Right renal cortex interstitium (tissue), 3 donors: ENCODE measurements at regions not wholly inside any gene's neighbourhood (a gene's known extent, or its start where the extent isn't known, plus 50 kb on each side); places are given as distances from the start of the nearest gene placed in this dataset.

Experiments
- DNase-seq, 3 donors: peaks; one replicate each; pipeline ENCODE4 v3.0.0-alpha.2; 2013; ENCODE audit warnings: low read depth in 3 of 3, low spot score in 2 of 3

DNA sequence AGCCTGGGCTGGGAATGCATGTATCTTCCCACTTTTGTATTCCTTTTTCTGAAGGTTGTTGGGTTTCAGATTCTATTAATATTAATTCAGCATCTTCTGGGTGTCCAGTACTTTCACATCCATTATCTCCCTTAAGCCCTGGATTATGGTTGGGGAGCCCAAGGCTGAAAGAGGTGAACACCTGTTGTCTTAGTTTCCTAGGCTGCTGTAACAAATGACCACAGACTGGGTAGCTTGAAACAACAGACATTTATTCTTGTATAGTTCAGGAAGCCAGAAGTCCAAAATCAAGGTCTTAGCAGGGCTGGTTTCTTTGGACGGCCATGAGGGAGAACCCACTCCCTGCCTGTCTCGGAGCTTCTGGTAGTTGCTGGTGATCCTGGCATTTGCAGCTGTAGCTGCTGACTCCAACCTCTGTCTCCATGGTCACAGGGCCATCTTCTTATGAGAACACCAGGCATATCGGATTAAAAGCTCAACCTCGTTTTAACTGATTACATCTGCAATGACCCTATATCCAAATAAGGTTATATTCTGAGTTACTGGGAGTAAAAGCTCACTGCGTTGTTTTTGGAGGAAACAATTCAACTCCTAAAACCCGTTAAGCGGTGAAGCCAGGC is 68.2 kb upstream of the CLMN start:
- no peak for DNase-seq

DNA sequence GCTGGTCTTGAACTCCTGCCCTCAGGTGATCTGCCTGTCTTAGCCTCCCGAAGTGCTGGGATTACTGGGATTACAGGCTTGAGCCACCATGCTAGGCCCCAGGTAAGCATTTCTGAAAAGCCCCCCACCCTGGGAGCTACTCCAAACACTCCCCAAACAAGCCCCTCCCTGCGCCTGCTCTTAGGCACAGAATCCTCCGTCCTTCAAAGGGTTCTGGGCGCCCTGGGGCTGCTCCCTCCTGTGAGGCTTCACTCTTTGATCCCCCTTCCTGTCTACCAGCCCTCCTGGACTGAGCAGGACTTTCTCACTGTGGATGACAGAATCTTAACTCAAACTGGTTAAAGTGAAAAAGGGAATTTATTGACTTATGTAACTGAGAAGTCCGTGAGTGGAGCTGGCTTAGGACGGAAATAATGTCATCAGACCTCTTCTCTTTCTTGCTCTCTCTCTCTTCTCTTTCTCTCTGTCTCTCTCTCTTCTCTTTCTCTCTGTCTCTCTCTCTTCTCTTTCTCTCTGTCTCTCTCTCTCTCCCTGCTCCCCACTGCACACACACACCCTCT is 66.9 kb upstream of the CLMN start:
- no peak for DNase-seq

DNA sequence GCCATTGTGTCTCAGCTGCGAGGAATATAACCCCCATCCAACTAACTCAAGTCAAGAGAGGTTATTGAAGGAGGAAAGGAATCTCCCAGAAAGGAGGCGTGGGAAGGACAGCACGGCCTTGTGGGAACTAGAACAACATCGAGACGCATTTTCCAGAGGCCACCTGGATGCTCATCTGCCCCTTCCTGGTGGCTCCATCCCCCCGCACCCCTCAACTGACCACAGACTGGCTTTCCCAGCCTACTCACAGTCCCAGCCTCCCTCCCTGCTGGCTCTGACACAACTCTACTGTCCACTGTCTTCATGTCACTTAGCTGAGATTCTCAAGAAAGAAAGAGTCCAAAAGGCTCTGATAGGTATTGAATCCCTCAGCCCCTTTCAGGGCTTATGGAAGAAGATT is 66.0 kb upstream of the CLMN start:
- DNase-seq = no peak

DNA sequence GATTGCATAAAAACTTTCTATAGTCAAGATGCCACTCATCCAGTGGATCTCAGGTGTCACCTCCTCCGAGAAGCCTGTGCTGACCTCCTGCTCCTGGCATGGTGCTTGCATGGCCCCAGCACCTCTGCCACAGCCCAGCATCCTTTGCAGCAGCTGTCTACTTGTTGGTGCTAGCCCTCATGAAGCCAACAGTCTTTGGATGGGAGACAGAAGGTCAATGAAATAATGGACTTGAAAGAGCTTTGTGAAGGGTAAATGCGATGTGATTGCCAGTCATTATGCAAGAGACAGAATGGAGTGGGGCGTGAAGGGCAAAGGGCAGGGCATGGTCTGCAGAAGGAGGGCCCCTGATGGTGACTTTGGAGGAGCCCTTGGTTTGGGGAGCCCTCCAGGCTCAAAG is 63.0 kb upstream of the CLMN start:
- no peak for DNase-seq

DNA sequence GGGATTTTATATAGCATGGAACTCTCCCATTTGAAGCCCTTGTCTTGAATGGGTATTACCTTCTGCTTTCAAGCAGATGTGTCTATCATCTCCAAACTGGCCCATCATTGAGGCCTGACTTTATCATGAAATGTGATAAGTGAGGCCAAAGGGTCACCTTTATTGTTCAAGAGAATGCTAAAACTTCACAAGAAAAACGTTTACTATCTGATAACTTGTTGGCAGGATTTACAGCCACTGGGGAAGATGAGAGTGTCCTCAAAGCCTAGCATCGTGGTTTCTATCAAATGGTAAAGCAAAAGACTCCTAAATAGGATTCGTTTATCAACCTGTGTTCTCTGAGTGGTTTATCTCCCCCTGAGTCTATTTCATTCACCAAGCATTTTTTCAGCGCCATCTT is 62.0 kb upstream of the CLMN start:
- DNase-seq = no peak

DNA sequence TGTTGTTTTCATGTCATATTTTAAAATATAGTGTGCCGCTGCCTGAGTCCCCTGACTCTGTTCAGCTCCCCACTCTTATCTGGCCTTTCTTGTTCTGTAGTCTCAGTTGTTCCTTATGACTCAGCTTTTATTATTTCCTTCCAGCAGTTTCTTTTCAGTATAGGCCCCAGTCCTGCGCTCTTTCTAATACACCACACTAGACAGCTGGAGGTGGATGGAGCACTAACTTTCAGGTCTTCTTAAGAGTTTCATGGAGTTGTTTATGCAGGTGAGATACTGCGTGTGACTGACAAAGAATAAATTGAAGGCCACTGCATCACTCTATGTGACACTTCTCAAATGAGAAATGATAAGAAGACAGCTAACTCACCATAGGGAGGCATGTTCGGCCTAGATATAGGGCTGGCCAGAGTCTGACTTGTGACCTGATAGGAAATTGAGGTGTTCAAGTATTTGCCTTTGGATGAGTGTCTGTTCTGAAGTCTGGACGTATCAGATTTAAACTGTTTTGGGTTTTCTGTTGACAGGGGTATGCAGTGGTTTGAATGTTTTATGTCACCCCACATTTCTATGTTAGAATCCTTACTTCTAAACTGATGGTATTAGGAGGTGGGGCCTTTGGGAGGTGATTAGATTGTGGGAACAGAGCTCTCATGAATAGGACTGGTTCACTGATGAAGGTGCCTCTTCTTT is 60.8 kb upstream of the CLMN start:
- no peak for DNase-seq

DNA sequence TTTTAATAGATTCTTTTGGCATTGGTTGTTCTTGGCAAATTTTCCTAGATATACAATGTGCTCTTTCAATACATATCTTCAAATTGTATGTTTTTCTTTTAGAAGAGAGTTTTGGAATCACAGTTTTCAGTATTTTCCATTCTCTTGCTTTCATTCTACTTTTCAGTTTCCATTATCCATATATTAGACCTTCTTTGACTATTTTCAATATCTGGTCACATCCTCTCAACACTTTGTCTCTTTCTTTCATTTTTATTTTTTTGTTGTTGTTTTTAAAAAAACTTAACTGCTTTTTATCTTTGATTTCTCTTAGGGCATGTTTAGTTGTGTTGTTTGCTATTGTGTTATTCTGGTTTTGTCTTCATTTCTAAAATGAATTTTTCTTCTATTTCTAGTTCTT is 59.9 kb upstream of the CLMN start:
- DNase-seq = no peak

DNA sequence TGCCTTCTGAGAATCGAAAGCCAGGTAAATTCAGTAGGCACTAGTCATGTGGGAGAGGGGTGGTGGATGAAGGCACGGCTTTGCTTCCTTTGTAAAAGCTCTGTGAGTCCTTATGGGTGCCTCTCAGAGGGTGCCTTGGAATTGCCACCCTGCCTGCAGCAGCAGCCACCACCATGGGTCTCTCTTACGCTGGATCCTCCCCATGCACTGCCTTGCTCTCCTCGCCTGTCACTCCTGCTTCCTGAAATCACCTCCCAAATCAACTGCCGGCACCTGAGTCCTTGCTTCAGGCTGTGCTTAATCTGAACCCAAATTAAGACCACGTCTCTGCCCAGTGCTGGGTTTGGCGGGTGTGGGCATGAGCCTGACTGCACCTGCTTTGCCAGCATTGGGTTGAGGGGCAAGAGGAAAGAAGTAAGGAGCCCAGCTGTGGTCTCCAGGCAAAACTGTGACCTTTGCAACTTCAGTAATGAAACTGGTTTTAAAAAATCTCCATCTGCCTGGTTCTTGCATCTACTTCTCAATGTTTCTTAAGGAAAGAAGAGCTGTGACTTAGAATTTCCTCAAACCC is 55.9 kb upstream of the CLMN start:
- DNase-seq = no peak

DNA sequence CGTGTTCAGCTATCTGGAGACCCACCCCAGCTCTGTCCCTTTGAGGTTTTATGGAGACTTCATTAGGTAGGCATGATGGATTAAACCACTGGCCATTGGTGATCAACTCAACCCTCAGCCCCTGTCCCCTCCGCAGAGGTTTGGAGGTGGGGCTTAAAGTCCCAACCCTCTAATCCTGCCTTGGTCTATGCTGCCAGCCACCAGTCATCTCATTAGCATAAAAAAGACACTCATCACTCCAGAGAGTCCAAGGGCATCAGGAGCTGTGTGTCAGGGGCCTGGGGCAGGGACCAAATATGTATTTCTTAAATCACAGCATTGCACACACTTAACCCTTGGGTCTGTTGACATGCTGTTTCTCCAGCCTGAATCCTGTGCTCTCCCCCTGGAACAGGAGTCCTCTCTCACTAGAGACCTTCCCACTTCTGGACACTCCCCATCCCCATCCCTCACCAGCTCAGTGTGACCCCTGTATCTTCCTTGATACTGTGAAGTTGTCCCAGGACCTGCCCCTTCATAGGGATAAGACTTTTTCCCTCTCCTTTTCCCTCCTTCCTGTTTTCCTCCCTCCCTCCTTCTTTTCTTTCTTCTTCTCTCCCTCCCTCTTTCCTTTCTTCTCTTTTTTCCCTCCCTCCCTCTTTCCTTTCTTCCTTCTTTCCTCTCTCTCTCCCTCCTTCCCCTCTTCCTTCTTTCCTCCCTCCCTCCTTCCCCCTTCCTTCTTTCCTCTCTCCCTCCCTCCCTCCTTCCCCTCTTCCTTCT is 54.7 kb upstream of the CLMN start:
- DNase-seq = no peak

DNA sequence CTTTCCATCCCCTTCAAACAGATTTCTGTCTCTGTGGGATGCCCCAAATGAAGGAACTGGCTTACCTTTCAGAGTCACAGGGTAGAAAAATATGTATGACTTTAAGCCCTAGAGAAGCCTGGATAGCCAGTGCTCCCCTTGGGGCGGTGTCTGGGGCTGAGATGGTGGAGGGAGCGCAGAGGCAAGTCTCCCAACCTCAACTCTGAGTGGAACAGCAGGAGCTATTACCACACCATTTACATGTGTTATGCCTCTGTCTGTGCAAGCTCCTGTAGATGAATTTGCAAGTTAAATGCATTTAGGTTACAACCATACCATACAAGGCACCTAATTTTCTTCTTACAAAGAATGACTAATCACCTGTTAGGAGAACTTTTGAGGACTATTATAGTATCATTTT is 50.4 kb upstream of the CLMN start:
- DNase-seq = no peak
